PFSK-1 (cell line): ENCODE measurements at regions not wholly inside any gene's neighbourhood (a gene's known extent, or its start where the extent isn't known, plus 50 kb on each side); places are given as distances from the start of the nearest gene placed in this dataset.

Source experiments
- POLR2AphosphoS5 ChIP-seq: IDR thresholded peaks from 2 replicates; pipeline ENCODE4 v1.6.1; 2012; ENCODE audit warnings: low read depth, mild to moderate bottlenecking, control low read depth, low read length, moderate library complexity
- TAF1 ChIP-seq: IDR thresholded peaks from 2 replicates; pipeline ENCODE4 v1.6.1; 2012; ENCODE audit warnings: low read length, control low read depth, borderline replicate concordance; ENCODE audit not compliant: insufficient read depth

DNA sequence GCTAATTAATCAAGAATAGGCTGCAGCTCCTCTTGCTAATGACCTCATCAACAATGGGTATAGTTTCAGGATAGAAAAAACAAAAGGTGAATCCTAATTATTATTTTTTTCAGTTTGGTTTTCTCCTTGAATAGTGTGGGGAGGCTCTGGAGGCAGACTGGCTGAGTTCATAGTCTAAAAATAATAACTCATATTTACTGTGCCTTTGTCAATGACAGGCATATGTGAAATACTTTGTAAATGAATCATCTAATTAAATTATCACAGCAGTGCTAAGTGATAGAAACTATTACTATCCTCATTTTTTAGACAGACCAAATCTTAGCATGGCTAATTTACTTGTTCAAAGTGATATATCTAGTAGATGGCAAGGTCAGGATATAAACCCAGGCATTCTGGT lies 1261.0 kb upstream of the SLC10A2 start:
- TF ChIP-seq POLR2AphosphoS5 (no peak), TAF1 (no peak)
